GM21737 (cell line): ENCODE measurements at regions not wholly inside any gene's neighbourhood (a gene's known extent, or its start where the extent isn't known, plus 50 kb on each side); places are given as distances from the start of the nearest gene placed in this dataset.

Experiments used
- ATAC-seq: cut with Tn5 transposase; IDR thresholded peaks from one replicate; pipeline ENCODE4 v1.9.1; 2021; ENCODE audit warnings: mild to moderate bottlenecking, moderate library complexity; ENCODE audit not compliant: unreplicated experiment

DNA sequence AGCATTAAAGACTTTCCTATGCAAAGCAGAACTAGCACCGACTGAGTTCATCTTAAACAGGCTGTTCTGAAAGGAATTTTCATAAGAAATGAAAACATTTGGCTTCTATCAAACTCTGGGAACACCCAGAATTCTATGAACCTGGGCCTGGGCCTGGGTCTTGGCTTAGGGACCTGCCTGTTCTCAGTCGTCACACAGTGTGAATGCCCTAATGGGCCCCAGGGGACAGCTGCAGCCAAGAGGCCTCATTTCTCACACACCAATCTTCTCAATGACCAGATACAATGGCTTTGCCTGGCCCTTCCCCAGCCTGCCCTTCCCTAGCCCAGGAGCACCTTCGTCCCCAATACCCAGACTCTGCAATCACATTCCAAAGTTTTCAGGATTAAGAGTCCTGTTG is 234.9 kb upstream of the ARHGAP20 start:
- no peak for ATAC-seq

DNA sequence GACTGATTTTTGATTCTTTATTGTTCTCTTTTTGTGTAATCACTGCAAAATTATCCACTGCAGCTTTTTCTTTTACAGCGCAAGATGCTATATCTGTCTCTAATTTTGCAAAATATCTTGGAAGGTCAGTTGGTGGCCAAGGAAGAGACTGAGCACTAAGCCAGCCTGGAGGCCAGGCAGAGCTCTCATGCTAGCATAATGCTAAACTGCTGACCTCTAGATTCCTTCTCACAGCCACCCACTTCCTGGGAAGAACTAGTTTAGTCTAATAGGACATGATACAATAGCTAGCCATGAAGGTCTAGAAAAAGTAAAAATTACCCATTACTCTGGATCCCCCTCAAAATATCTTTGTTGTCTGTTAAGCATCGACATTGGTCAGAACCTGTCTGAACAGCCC is 227.2 kb upstream of the ARHGAP20 start:
- ATAC-seq = no peak

DNA sequence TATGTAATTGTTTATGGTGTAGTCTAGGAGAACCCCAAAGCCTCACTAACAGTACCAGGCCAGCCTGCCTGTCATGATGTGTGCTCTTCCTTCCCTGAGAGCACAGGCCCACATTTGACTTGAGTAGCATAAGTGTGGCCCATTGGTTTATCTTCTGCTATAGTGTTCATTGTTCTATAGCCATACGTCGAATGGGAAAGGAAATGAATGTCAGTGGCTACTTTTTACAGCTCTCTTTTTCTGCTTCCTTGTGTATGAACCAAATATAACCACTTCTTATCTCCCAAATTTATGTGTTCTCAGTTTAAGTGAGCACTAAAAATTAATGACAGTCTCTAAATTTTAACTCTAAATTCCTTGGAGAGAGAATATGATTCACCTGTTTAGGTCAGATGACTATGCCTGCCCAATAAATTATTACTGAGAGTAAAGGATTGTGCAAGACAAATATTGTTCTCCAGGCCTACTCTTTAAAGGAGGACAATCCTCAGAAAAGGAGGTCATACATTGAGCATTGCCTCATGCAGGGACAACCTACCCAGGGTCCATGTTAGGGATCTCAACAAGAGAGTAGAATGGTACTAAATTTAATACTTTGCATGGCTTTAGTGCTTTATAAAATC is 222.9 kb upstream of the ARHGAP20 start:
- no peak for ATAC-seq

DNA sequence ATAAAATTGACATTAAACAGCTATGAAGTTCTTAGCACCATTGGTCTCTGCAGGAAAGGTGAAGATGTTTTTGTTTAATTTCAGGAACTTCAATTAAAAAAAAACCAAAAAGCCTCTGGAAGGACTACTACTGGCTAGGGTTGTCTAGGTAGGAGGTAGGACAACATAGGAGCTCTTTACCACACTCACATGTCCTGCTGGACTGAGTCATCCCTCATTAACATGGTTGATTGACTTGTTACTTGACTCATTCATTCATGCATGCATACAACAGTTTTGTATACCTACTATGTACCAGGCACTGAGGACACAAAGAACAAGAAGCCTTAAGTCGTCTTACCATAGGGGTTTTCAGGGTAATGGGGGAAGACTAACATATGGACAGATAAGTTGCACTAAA is 216.9 kb upstream of the ARHGAP20 start:
- ATAC-seq = no peak

DNA sequence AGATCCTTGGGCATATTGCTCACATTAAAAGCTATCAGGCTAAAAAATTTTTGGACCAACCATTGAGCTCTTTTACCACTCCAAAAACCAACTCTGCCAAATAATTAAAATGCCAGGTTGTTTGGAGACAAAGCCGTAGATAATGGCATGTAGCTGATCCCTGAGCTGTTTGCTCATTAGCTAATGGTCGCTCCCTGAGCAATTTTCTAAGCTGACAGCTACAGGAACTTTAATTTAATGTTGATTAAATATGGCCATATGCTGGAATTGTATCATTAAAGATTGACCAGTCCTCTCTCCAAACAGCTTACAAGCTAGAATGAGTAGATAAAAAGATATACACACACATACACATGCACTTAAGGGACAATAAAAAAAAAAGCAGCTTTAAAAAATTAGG is 216.2 kb upstream of the ARHGAP20 start:
- no peak for ATAC-seq

DNA sequence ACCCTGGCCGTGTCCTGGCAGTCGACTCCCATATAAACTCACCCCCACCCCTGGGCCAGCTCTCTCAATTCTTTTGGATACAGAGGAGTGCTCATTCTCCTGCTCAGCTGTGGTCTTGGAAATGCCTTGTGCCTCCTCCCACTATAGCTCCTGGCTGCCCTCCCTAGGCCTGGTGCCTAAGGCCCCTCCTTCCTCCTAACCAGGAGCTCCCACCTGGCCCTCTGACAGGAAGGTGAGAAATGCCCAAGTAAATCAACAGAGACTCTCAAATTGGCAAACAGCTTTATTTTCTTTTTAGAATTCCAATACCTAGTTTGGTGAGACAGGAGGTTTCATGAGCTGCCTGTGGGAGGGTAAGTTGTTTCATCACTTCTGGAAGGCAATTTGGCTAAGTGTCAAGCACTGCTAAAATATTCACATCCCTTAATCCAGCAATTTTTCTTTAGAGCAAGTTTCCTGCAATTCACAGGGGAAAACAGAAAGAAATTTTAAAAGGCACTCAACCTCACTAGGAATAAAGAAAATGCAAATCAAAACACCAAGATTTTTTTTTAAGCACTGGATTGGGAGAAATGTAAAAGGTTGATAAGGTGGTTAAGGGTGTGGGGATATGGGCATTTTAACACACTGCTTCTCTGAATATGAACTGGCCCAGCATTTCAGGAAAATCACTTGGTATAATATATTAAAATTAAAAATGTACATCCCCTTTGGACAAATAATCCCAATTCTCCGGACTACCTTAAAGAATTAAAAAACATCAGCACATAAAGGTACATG is 209.7 kb upstream of the ARHGAP20 start:
- no peak for ATAC-seq

DNA sequence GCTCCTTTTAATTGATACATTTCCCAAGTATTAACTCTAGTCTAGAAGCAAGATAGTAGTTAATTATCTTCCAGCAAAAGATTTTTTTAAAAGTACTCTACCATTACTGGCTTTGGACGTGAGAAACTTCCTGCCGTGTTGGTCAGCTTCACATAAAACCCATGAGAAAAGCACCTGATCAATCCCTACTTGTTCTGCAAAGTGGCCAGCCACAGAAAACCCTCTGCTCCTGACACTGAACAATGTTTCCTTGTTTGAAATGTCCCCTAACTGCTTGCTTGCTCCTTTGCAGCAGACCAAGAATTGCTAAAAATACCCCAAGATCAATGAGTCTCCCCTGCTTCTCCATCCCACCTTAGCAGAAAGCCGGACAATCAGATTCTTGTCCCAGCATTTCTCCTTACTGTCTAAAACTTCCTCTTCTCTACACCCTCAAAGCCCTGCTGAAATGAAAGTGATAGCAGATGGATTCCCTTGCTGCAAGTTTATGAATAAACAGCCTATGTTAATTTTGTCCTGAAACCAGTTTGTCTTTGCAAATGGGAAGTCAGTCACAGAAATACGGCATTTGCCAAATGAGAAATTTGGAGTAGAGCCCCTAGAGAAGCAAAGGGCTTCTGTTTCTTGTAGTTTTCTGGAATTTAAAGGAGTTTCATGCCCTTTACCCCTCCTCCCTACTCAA is 207.1 kb upstream of the ARHGAP20 start:
- ATAC-seq = no peak

DNA sequence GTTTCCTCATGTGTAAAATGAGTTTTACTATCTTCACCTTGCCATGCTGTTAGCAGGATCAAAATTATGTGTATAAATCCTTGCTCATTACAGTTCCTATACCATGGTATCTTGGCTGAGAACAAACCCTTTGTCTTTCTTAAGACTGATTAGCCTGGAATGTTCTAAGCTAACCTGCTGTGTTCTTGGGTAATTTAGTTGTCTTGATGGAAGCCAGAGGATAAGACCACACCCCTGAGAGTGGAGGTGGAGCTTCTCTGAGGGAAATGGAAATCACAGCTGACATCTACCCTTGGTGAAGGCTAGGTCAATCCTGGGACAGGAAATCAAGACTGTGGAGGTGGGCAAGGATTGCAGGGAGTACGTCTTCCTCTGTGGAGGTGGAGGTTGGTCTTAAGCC is 206.1 kb upstream of the ARHGAP20 start:
- ATAC-seq = no peak

DNA sequence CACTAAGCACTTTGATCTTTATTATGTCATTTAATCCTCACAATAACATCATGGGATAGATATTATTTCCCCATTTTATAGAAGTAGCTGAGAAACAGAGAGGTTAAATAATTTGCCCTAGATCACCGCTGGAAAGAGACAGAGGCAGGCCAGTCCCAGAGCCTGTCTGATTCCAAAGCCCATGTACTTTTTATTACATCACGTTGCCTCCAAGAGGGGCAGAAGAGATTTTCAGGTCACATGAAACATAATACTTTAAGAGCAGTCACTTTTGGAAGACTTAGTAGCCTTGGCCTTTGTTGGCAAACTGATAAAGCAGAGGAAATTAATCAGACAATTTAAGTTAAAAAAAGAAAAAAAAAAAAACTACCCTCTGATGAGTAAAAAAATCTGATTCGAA is 200.2 kb upstream of the ARHGAP20 start:
- ATAC-seq = no peak

DNA sequence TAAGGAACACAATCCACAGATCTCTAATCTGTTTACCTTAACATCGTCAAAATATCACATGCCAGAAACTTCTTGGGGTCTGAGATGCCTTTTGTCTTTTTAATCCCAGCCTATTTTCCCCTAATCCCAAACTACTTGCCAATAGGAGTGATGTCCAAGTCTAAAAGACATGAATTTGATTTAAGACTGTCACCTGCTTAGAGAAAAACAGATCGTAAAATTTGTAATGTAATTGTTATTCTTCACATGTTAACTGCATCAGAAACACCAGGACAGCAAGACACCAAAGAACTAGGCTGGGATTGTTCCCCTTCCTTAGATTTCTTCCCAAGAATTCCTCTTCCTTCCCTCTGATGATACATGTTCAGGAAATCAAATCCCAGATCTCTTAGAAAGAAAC is 198.1 kb upstream of the ARHGAP20 start:
- no peak for ATAC-seq

DNA sequence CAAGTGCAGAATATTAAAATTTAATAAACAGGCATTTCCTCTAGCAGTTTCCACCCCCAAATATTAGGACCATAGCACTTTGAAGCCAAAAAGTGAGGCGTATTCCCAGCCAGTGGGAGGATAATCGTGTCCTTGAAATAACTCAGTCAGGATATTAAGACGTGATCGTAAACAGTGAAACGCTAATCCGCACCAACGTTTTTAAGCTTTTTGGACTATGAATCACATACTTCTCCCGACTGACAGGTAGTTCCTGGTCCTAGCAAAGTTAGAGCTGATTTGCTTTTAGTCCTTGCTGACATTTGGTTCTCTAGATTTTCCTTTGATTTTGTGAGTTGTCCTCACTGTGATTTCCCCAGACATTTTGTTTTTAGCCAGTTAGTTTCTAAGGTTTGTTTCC is 197.1 kb upstream of the ARHGAP20 start:
- ATAC-seq = no peak

DNA sequence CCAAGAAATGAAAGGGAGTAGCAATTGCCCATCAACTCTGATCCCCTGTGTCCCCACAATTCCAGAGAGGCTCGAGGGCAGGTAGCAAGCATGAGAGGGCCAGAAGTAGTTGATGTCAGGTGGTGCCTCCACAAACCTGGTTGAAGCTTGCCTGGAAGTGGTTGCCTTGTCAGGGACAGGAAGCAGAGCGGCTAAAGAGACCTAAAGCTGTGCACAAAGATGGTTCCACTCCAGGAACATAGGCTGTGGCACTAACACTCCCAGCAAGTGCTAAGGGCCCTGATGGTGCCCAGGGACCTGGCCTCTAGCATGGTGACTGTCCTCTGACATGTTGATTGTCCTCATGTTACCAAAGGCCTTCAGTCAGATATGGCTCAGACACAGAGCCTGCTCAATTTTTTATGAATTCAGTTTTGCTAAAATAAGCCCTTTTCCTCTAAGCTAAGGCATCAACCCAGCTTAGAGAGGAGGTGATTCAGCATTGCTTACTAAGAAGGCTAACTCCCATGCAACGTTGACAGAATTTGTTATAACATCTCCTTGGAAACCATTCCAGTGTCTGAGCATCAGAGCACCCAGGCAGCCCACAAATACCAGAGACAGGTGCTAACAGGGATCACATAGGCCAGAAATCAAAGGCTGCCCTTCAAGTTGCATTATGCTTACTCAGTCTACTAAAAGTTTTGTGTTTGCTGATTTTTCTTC is 196.3 kb upstream of the ARHGAP20 start:
- ATAC-seq = no peak

DNA sequence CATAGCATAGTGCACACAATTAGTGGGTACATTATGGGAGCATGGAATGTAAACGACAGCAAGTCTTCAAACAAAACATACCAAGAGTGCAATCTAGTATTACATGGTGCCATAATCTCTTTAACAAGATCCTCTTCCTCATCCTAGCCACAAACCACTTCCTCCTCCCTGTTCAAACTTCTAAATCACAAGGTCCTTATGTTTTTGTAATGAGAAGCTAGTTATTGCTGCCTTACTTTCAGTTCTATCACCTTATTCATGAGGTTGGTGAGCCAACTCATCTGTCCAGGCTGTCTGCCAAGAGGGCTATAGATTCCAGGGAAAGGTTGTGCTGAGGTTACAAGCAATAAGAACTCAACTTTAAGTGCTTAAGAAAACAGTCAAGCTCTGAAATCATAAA is 195.4 kb upstream of the ARHGAP20 start:
- ATAC-seq = no peak

DNA sequence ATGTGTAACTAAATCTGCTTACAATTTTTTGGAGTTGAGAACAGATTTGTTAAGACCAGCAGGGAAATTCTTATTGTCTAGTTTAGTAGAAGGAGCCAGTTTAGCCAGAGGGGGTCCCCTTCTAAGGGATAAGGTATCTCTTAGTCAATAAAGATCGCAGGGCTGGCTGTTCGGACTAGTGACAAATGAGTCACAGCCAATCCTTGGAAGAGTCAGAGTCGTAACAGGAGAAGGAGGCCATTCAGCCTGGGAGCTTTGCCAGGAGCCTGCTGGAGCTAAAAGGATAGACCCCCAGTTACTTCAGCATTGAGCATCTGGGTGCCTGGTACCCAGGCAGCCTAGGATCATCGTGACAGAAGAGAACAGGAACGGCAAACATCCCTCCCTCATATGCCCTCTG is 191.6 kb upstream of the ARHGAP20 start:
- no peak for ATAC-seq

DNA sequence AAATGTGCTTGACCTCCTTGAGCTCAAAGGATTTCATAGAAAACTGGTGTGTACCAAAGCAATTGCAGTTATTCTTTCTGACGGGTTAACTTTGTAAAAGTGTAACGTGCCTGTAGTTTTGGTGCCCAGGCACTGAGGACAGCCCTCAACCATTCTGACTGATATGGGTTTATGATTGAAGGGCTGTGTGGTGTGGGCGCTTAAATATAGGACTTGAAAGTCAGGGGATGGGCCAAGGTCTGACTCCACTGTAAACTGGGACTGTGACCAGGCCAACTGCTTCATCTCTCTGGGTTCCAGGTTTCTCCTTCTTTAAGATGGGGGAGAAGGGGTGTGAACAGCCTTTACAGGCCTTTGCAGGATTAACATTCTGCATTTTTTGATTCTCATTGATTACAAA is 191.1 kb upstream of the ARHGAP20 start:
- ATAC-seq = no peak

DNA sequence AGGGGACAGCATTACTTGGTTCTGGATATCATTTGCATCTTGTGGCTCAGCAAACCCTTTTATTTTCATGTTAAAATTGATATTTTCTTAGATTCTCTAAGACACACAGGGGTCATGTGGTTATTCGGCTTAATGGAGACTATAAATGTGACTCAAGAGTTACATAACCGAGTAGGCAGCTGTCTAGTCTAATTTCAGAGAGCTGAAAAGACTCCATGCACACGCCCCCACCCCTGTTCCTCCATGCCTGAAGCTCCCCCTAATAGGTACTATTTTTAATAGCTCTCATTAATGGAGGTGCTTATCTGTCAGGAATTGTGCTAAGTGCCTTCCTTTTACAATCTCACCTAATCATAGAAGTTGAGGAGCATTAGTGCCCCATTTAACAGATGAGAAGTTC is 189.2 kb upstream of the ARHGAP20 start:
- ATAC-seq = no peak

DNA sequence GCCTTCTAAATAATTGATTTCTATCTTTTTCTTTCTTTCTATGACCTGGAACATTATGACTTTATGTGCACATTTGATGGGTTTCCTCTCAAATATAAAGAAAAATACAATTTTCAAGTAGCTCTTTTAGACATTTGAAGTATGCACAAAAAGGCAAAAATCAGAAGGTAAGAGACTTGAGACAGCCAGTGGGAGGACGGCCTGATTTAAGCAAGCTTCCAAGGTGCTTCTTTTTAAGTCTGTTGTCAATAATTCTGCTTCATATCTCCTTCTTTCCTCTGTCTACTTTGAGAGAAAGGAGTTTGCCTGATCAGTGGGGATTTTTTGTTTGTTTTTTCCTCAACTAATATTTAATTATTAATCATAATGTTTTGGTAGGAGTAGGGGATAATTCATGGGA is 188.2 kb upstream of the ARHGAP20 start:
- no peak for ATAC-seq

DNA sequence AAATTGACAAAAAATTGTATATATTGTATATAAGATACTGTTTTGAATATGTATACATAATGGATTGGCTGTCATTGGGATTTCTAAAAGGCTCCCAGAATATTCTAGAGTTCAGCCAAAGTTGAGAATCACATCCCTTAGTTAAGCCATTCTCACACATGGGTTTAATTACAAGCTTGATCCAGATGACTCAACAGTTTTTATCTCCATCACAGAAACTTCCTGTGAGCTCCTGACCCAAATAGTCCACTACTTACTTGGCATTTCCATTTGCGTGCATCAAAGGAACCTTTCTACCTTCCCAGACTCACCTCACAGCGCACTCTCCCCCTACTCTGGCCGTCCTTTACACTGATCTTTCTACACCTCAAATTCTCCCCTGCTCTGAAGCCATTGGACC is 184.8 kb upstream of the ARHGAP20 start:
- ATAC-seq = no peak

DNA sequence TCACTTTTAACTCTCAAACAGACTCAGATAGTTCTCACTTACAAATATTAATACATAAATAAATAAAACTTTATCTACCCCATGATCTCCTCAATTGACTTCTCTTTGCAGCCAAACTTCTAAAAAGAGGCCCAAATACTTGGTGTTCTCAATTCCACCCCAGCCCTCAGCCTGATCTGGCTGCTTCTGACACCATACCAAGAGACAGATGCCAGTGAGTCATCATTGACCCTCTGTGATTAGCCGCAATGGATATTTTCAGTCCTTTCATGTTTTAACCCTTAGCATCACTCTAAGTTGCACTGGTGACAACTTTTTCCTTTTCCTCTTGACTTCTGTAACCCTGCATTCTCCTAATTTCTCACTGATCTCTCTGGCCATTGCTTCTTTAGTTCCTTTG is 184.1 kb upstream of the ARHGAP20 start:
- ATAC-seq = no peak

DNA sequence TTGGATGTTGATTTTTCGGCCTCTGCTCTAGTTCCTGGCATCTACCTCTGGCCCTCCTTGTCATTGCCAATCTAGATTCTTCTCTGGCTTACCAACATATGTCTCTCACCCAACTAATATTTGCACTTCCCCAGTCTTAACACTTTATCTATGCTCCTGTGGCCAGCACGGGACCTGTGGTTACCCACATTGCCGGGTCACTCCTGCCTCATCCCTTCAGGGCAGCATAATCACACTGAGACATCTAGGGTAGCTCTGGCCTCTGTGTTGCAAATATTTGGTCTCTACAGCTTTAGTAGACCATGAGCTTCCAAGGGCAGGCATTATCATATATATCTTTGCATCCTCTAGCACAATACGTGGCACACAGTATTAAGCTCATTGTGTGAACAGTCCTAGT is 182.0 kb upstream of the ARHGAP20 start:
- no peak for ATAC-seq

DNA sequence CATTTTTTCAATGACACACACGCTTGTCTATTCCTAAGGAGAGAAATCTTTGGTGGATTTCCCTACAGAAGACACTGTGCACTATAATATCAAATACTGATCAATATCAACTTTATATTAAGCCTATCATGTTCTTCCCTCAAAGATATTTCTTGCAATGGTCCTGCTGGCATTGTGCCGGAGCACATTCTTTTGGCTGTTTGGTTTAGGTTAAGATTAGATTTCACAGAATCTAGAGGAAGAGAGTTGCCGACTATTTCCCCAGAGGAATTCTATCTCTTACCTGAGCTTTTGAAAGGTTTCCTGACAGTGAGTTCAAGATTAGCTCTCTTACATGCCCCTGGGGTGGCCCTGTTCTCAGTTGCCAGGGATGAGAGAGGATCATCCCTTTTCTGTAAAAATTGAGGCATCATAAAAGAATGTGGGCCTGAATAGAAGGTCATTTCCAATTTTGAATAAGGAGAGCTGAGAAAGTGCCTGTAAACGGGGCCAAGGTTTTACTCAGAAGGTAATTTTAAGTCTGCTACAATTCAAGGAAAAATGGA is 180.6 kb upstream of the ARHGAP20 start:
- ATAC-seq = no peak
